Common myeloid progenitor, CD34-positive (primary cell): ENCODE measurements at regions not wholly inside any gene's neighbourhood (a gene's known extent, or its start where the extent isn't known, plus 50 kb on each side); places are given as distances from the start of the nearest gene placed in this dataset.
A peak's percentile ranks its signal among the peaks of the same experiment; 100 is the strongest.

Source experiments
- CTCF ChIA-PET: fragments of 350-600 bp; sonication (Branson Sonifier 250); formaldehyde crosslinking; loops from one replicate; lab custom pipeline; 2021; ENCODE audit warnings: antibody characterized with exemption; lab: Charles Lee
- POLR2A ChIA-PET: fragments of 350-600 bp; sonication (Branson Sonifier 250); formaldehyde crosslinking; loops from one replicate; lab custom pipeline; 2021; ENCODE audit warnings: antibody characterized with exemption; lab: Charles Lee
- DNase-seq, 3 donors: peaks; one replicate each; pipeline versions ENCODE4 v3.0.0 to v3.0.0-alpha.2; 2013
- H3K27ac ChIP-seq, 2 experiments: 1 replicate in 1 of 2; 2 replicates in 1 of 2; pipeline ENCODE4 v1.7.0; 2013; ENCODE audit warnings: inconsistent platforms in 2 of 2, low read length in 2 of 2, mild to moderate bottlenecking in 2 of 2, low read depth in 1 of 2, moderate library complexity in 1 of 2; ENCODE audit not compliant: severe bottlenecking in 2 of 2, insufficient read depth in 1 of 2, poor library complexity in 1 of 2
- H3K27me3 ChIP-seq, 5 experiments: replicated peaks in 2 of 5; 1 replicate in 3 of 5; 2 replicates in 2 of 5; pipeline versions ENCODE4 v1.6.1 to v1.7.0; 2013; ENCODE audit warnings: low read length in 4 of 5, mild to moderate bottlenecking in 2 of 5, moderate library complexity in 2 of 5, inconsistent platforms in 1 of 5; ENCODE audit not compliant: insufficient read depth in 5 of 5, control insufficient read depth in 4 of 5
- H3K36me3 ChIP-seq, 4 experiments: 1 replicate in 2 of 4; 2 replicates in 2 of 4; pipeline versions ENCODE4 v1.6.1 to v1.7.0; 2013; ENCODE audit warnings: low read length in 3 of 4, control low read depth in 1 of 4, mild to moderate bottlenecking in 1 of 4; ENCODE audit not compliant: control insufficient read depth in 4 of 4, insufficient read depth in 4 of 4
- H3K4me1 ChIP-seq, 4 experiments: 1 replicate in 3 of 4; 2 replicates in 1 of 4; pipeline versions ENCODE4 v1.6.1 to v1.7.1; 2013; ENCODE audit warnings: low read length in 3 of 4, mild to moderate bottlenecking in 3 of 4, control low read depth in 1 of 4, inconsistent platforms in 1 of 4, moderate library complexity in 1 of 4; ENCODE audit not compliant: control insufficient read depth in 4 of 4, insufficient read depth in 4 of 4; ENCODE audit errors: control extremely low read depth in 1 of 4
- H3K4me3 ChIP-seq, 7 experiments: 1 replicate in 4 of 7; 2 replicates in 3 of 7; pipeline versions ENCODE4 v1.5.1 to v1.7.0; 2013; ENCODE audit warnings: mild to moderate bottlenecking in 7 of 7, low read length in 6 of 7, moderate library complexity in 6 of 7, inconsistent platforms in 2 of 7, low read depth in 2 of 7, control low read depth in 1 of 7; ENCODE audit not compliant: insufficient read depth in 4 of 7, control insufficient read depth in 1 of 7; ENCODE audit errors: extremely low read depth in 1 of 7
- H3K9me3 ChIP-seq, 5 experiments: 1 replicate in 4 of 5; 2 replicates in 1 of 5; pipeline versions ENCODE4 v1.6.1 to v1.7.1; 2013; ENCODE audit warnings: low read length in 4 of 5, mild to moderate bottlenecking in 2 of 5, inconsistent platforms in 1 of 5, low read depth in 1 of 5, moderate library complexity in 1 of 5; ENCODE audit not compliant: control insufficient read depth in 4 of 5, insufficient read depth in 2 of 5; ENCODE audit errors: control extremely low read depth in 1 of 5
- WGBS: methylation state at CpG from one replicate; pipeline ENCODE4 v1.1.5; 2013; ENCODE audit not compliant: insufficient coverage; 5-methylcytosine and 5-hydroxymethylcytosine counted together

GRCh38 chr15:93146196-93146595 lies 57.2 kb upstream of the RGMA start:
- H3K9me3 ChIP-seq = no peaks in the 10 kb centered on the region
- no peaks in the 10 kb centered on the region for H3K36me3 ChIP-seq
- H3K27ac ChIP-seq = no peak overlapping the region
- CTCF ChIA-PET = no interaction called here
- no peak overlapping the region for H3K4me3 ChIP-seq
- 82% methylated on average over 7 of the region's 7 CpGs for WGBS
- peaks cover 0 to 3% (median 0%) of the 10 kb centered on the region in 5 experiments for H3K27me3 ChIP-seq
- no peak for DNase-seq
- H3K4me1 ChIP-seq = peaks cover 0 to 8% (median 3%) of the 10 kb centered on the region in 4 experiments
- POLR2A ChIA-PET = no interaction called here

- CTCF ChIA-PET = interaction anchor here (1.4 kb wide), 1 partner anchor 41 kb away, joined by 3 read pairs; no protein-coding TSS in a partner anchor
- POLR2A ChIA-PET = no interaction called here
These were observed 55.6 kb upstream of the RGMA start for GRCh38 chr15:93144463-93145236.

GRCh38 chr15:93143186-93143585 lies 54.2 kb upstream of the RGMA start:
- Histone ChIP-seq H3K4me3 (no peak overlapping the region), H3K4me1 (peaks cover 0 to 3% (median 0%) of the 10 kb centered on the region in 4 experiments), H3K27ac (no peak overlapping the region), H3K9me3 (no peaks in the 10 kb centered on the region), H3K36me3 (no peaks in the 10 kb centered on the region), H3K27me3 (peaks cover 0 to 3% (median 0%) of the 10 kb centered on the region in 5 experiments)
- ChIA-PET POLR2A (no interaction called here), CTCF (no interaction called here)
- no peak for DNase-seq
- 98% methylated on average over 8 of the region's 13 CpGs for WGBS

More at GRCh38 chr15:93144463-93145236, 55.6 kb upstream of the RGMA start:
- Histone ChIP-seq H3K9me3 (no peaks in the 10 kb centered on the region), H3K27me3 (peaks cover 0 to 3% (median 0%) of the 10 kb centered on the region in 5 experiments), H3K4me1 (peaks cover 0 to 3% (median 0%) of the 10 kb centered on the region in 4 experiments), H3K4me3 (no peak overlapping the region), H3K36me3 (no peaks in the 10 kb centered on the region), H3K27ac (no peak overlapping the region)
- no peak for DNase-seq
- WGBS = 96% methylated on average over 5 of the region's 10 CpGs

GRCh38 chr15:93141371-93141794 lies 52.4 kb upstream of the RGMA start:
- peak; percentile 14 to 59 (median 51) for DNase-seq
- Histone ChIP-seq H3K27ac (no peak overlapping the region), H3K9me3 (no peaks in the 10 kb centered on the region), H3K36me3 (no peaks in the 10 kb centered on the region), H3K27me3 (peaks cover 0 to 3% (median 0%) of the 10 kb centered on the region in 5 experiments), H3K4me1 (peaks cover 0 to 3% (median 0%) of the 10 kb centered on the region in 4 experiments), H3K4me3 (no peak overlapping the region)
- ChIA-PET POLR2A (no interaction called here), CTCF (interaction anchor here (1.0 kb wide), 1 partner anchor 53 kb away, joined by 3 read pairs; no protein-coding TSS in a partner anchor)
- 49% methylated on average over 6 of the region's 8 CpGs for WGBS

DNA sequence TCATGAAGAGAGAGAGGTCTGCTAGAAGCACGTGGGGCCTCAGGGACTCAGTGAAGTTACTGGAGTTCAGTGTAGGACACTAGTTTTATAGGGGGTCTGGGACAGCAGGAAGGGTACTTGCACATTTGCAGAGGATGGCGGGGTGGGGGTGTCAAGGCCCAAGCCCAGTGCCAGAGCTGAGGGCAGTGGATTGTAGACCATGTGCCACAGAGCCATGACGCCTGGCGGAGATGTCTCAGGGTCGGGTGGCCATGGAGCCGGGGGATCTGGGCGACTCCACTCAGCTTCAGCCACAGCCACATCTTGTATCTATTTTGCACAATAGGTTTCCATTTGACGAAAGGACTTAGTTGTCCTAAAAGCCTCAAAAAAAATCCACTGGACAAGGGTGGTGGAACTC lies 50.4 kb upstream of the RGMA start:
- no peaks in the 10 kb centered on the region for H3K36me3 ChIP-seq
- H3K9me3 ChIP-seq = no peaks in the 10 kb centered on the region
- POLR2A ChIA-PET = no interaction called here
- CTCF ChIA-PET = no interaction called here
- WGBS = 97% methylated on average over 3 of the region's 8 CpGs
- H3K4me3 ChIP-seq = no peak overlapping the region
- H3K27ac ChIP-seq = no peak overlapping the region
- H3K27me3 ChIP-seq = peaks cover 0 to 3% (median 0%) of the 10 kb centered on the region in 5 experiments
- peaks cover 0 to 3% (median 0%) of the 10 kb centered on the region in 4 experiments for H3K4me1 ChIP-seq
- DNase-seq = no peak

GRCh38 chr15:93138681-93139250 lies 49.8 kb upstream of the RGMA start:
- Histone ChIP-seq H3K36me3 (no peaks in the 10 kb centered on the region), H3K27me3 (peaks cover 0 to 3% (median 0%) of the 10 kb centered on the region in 5 experiments), H3K4me3 (no peak overlapping the region), H3K4me1 (peaks cover 0 to 3% (median 0%) of the 10 kb centered on the region in 4 experiments), H3K9me3 (no peaks in the 10 kb centered on the region), H3K27ac (no peak overlapping the region)
- DNase-seq = no peak
- ChIA-PET POLR2A (no interaction called here), CTCF (no interaction called here)
- 95% methylated on average over 3 of the region's 3 CpGs for WGBS
